ENCODE measurements at regions not wholly inside any gene's neighbourhood (a gene's known extent, or its start where the extent isn't known, plus 50 kb on each side); places are given as distances from the start of the nearest gene placed in this dataset.

- Histone ChIP-seq H3K4me3 (ENCODE audit: low read length) (no peak overlapping the region), H3K4me1 (ENCODE audit: control insufficient read depth, low read length) (no peaks in the 10 kb centered on the region), H3K27me3 (ENCODE audit: control insufficient read depth, low read length) (no peaks in the 10 kb centered on the region), H3K79me2 (ENCODE audit: control insufficient read depth, low read length) (no peaks in the 10 kb centered on the region), H4K20me1 (ENCODE audit: control insufficient read depth, insufficient read depth, low read depth, low read length) (no peaks in the 10 kb centered on the region), H3F3A (ENCODE audit: control insufficient read depth, insufficient read depth) (no peaks in the 10 kb centered on the region), H3K27ac (ENCODE audit: low read depth, low read length) (no peak overlapping the region), H3K9me2 (replicated peaks; ENCODE audit: control insufficient read depth, low read length) (no peaks in the 10 kb centered on the region), H3K4me2 (ENCODE audit: low read length) (no peak overlapping the region), H3K9me3 (ENCODE audit: control insufficient read depth, insufficient read depth, low read length) (no peaks in the 10 kb centered on the region), H3K36me3 (ENCODE audit: control insufficient read depth, low read length) (no peaks in the 10 kb centered on the region)
- no peak for TF ChIP-seq EZH2phosphoT487 (IDR thresholded peaks at IDR 0.05; ENCODE audit: borderline replicate concordance, low read length)
- TF ChIP-seq, protein P1, sequence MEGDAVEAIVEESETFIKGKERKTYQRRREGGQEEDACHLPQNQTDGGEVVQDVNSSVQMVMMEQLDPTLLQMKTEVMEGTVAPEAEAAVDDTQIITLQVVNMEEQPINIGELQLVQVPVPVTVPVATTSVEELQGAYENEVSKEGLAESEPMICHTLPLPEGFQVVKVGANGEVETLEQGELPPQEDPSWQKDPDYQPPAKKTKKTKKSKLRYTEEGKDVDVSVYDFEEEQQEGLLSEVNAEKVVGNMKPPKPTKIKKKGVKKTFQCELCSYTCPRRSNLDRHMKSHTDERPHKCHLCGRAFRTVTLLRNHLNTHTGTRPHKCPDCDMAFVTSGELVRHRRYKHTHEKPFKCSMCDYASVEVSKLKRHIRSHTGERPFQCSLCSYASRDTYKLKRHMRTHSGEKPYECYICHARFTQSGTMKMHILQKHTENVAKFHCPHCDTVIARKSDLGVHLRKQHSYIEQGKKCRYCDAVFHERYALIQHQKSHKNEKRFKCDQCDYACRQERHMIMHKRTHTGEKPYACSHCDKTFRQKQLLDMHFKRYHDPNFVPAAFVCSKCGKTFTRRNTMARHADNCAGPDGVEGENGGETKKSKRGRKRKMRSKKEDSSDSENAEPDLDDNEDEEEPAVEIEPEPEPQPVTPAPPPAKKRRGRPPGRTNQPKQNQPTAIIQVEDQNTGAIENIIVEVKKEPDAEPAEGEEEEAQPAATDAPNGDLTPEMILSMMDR (IDR thresholded peaks at IDR 0.05; ENCODE audit: low read depth, low read length, poor library complexity, severe bottlenecking) = no peak
Measured at GRCh38 chr7:79528421-79528820, 75.0 kb upstream of the MAGI2 start.

DNA sequence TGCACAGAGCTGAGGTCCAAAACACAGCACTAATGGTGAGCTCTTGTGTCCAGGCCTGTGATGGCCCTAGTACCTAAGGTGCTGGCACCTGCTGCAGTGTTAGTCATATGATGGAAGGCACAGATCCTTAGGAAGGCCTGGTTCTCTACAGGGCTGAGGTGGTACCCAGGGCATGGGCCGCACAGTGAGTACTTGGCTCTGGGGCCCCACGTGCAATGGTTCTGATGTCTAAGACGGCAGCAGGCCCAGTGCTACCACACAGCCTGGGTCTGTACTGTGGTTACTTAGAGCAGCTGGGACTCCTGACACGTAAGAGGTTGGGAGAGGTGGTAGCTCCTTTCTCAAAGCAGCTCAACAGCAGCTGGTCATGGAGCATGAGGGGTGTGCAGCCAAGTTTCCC is 70.6 kb upstream of the MAGI2 start:
- Histone ChIP-seq H3K9me2 (replicated peaks; ENCODE audit: control insufficient read depth, low read length) (no peaks in the 10 kb centered on the region), H3K4me1 (ENCODE audit: control insufficient read depth, low read length) (no peaks in the 10 kb centered on the region), H4K20me1 (ENCODE audit: control insufficient read depth, insufficient read depth, low read depth, low read length) (no peaks in the 10 kb centered on the region), H3K27ac (ENCODE audit: low read depth, low read length) (no peak overlapping the region), H3K9me3 (ENCODE audit: control insufficient read depth, insufficient read depth, low read length) (no peaks in the 10 kb centered on the region), H3K4me3 (ENCODE audit: low read length) (no peak overlapping the region), H3F3A (ENCODE audit: control insufficient read depth, insufficient read depth) (no peaks in the 10 kb centered on the region), H3K4me2 (ENCODE audit: low read length) (no peak overlapping the region), H3K36me3 (ENCODE audit: control insufficient read depth, low read length) (no peaks in the 10 kb centered on the region), H3K79me2 (ENCODE audit: control insufficient read depth, low read length) (no peaks in the 10 kb centered on the region), H3K27me3 (ENCODE audit: control insufficient read depth, low read length) (no peaks in the 10 kb centered on the region)
- no peak for TF ChIP-seq EZH2phosphoT487 (IDR thresholded peaks at IDR 0.05; ENCODE audit: borderline replicate concordance, low read length)
- TF ChIP-seq, protein P1 (IDR thresholded peaks at IDR 0.05; ENCODE audit: low read depth, low read length, poor library complexity, severe bottlenecking) = no peak

- Histone ChIP-seq H3K4me2 (ENCODE audit: low read length) (no peak overlapping the region), H3K27me3 (ENCODE audit: control insufficient read depth, low read length) (no peaks in the 10 kb centered on the region), H3K4me3 (ENCODE audit: low read length) (no peak overlapping the region), H4K20me1 (ENCODE audit: control insufficient read depth, insufficient read depth, low read depth, low read length) (no peaks in the 10 kb centered on the region), H3K27ac (ENCODE audit: low read depth, low read length) (no peak overlapping the region), H3K36me3 (ENCODE audit: control insufficient read depth, low read length) (no peaks in the 10 kb centered on the region), H3K4me1 (ENCODE audit: control insufficient read depth, low read length) (no peaks in the 10 kb centered on the region), H3K9me3 (ENCODE audit: control insufficient read depth, insufficient read depth, low read length) (no peaks in the 10 kb centered on the region), H3K9me2 (replicated peaks; ENCODE audit: control insufficient read depth, low read length) (no peaks in the 10 kb centered on the region), H3K79me2 (ENCODE audit: control insufficient read depth, low read length) (no peaks in the 10 kb centered on the region), H3F3A (ENCODE audit: control insufficient read depth, insufficient read depth) (no peaks in the 10 kb centered on the region)
- TF ChIP-seq, protein P1 (IDR thresholded peaks at IDR 0.05; ENCODE audit: low read depth, low read length, poor library complexity, severe bottlenecking) = no peak
- no peak for TF ChIP-seq EZH2phosphoT487 (IDR thresholded peaks at IDR 0.05; ENCODE audit: borderline replicate concordance, low read length)
Measured at GRCh38 chr7:79523436-79523835, 70.0 kb upstream of the MAGI2 start.

DNA sequence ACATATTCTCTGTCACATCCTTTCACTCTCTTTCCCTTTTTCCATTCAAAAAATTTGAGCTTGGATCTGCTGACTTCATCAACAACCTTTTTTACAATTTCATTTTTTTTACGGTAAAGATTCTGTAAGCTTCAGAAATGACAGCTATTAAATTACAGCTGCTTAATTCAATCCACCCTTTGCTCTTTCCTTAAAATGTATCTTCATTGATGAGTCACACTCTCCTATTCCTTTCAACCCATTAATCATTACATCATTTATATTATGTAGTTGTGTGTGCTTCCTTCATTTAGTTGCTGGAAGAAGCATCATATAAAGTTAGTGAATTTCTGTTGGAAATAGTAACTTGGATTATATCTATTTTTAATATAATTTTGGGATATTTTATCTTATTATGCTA is 67.1 kb upstream of the MAGI2 start:
- Histone ChIP-seq H3K27me3 (ENCODE audit: control insufficient read depth, low read length) (no peaks in the 10 kb centered on the region), H3F3A (ENCODE audit: control insufficient read depth, insufficient read depth) (no peaks in the 10 kb centered on the region), H3K4me2 (ENCODE audit: low read length) (no peak overlapping the region), H3K9me2 (replicated peaks; ENCODE audit: control insufficient read depth, low read length) (no peaks in the 10 kb centered on the region), H3K4me1 (ENCODE audit: control insufficient read depth, low read length) (no peaks in the 10 kb centered on the region), H3K4me3 (ENCODE audit: low read length) (no peak overlapping the region), H3K36me3 (ENCODE audit: control insufficient read depth, low read length) (no peaks in the 10 kb centered on the region), H4K20me1 (ENCODE audit: control insufficient read depth, insufficient read depth, low read depth, low read length) (no peaks in the 10 kb centered on the region), H3K9me3 (ENCODE audit: control insufficient read depth, insufficient read depth, low read length) (no peaks in the 10 kb centered on the region), H3K27ac (ENCODE audit: low read depth, low read length) (no peak overlapping the region), H3K79me2 (ENCODE audit: control insufficient read depth, low read length) (no peaks in the 10 kb centered on the region)
- no peak for TF ChIP-seq EZH2phosphoT487 (IDR thresholded peaks at IDR 0.05; ENCODE audit: borderline replicate concordance, low read length)
- TF ChIP-seq, protein P1 (IDR thresholded peaks at IDR 0.05; ENCODE audit: low read depth, low read length, poor library complexity, severe bottlenecking) = no peak
